ENCODE measurements at regions not wholly inside any gene's neighbourhood (a gene's known extent, or its start where the extent isn't known, plus 50 kb on each side); places are given as distances from the start of the nearest gene placed in this dataset.

DNA sequence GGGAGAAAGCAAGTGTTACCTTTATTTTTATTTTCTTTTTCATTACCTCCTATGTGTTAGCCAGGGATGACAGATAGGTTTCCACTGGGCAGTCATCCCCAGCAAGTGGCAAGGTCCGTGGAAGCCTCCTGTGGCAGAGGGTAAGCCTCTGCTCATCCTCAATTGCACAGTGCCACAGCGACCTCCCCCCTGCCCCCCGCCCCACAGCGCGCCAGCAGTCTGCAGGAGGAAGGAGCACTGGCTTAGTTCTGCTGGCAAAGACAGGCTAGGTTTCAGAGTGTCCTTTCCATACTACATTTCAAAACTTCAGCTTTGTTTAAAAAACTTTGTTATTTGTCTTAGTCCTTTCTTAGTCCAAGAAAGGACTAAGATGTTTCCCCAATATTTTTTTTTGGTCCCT is 194.7 kb downstream of the EXOC5 start:
- CTCF ChIA-PET: no interaction called here
- POLR2A ChIA-PET: no interaction called here
- Mint-ChIP-seq H3K4me1 (peaks cover 3% of the 10 kb centered on the region), H3K4me3 (no peak overlapping the region), H3K27me3 (ENCODE audit: low read depth) (no peaks in the 10 kb centered on the region), H3K9me3 (no peaks in the 10 kb centered on the region), H3K36me3 (no peaks in the 10 kb centered on the region), H3K27ac (no peak overlapping the region)
- ATAC-seq: no peak
- DNase-seq (ENCODE audit: low spot score): no peak
- TF ChIP-seq, protein P1, sequence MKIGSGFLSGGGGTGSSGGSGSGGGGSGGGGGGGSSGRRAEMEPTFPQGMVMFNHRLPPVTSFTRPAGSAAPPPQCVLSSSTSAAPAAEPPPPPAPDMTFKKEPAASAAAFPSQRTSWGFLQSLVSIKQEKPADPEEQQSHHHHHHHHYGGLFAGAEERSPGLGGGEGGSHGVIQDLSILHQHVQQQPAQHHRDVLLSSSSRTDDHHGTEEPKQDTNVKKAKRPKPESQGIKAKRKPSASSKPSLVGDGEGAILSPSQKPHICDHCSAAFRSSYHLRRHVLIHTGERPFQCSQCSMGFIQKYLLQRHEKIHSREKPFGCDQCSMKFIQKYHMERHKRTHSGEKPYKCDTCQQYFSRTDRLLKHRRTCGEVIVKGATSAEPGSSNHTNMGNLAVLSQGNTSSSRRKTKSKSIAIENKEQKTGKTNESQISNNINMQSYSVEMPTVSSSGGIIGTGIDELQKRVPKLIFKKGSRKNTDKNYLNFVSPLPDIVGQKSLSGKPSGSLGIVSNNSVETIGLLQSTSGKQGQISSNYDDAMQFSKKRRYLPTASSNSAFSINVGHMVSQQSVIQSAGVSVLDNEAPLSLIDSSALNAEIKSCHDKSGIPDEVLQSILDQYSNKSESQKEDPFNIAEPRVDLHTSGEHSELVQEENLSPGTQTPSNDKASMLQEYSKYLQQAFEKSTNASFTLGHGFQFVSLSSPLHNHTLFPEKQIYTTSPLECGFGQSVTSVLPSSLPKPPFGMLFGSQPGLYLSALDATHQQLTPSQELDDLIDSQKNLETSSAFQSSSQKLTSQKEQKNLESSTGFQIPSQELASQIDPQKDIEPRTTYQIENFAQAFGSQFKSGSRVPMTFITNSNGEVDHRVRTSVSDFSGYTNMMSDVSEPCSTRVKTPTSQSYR (CRISPR knock-in tag; IDR thresholded peaks at IDR 0.05): no peak
- TF ChIP-seq GRHL2 (CRISPR knock-in tag; IDR thresholded peaks at IDR 0.05; ENCODE audit: insufficient replicate concordance, severe bottlenecking) (no peak), NR1H2 (CRISPR knock-in tag; IDR thresholded peaks at IDR 0.05) (no peak), SOX15 (CRISPR knock-in tag; IDR thresholded peaks at IDR 0.05) (no peak), JAZF1 (CRISPR knock-in tag; IDR thresholded peaks at IDR 0.05) (no peak), ZNF263 (CRISPR knock-in tag; IDR thresholded peaks at IDR 0.05; ENCODE audit: low read depth) (no peak)

DNA sequence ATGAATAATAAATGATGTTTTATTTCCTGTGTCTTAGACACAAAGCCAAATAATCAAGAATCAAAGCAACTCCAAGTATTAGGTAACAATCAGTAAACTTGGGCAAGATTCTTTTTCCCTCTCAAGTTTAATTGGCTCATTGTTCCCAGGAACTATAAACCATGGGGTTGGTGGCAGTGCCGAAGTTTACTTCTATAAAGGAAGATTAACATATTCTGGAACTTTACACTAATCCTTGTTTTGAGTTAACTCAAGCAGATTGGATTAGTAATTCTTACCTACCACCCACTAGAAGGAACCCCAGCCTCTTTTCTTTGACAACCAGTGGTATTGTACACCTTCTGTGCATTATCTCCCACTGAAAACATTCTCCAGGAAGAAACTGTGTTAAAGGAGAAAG is 197.1 kb downstream of the EXOC5 start:
- Mint-ChIP-seq H3K27ac (no peak overlapping the region), H3K9me3 (no peaks in the 10 kb centered on the region), H3K4me1 (peaks cover 14% of the 10 kb centered on the region), H3K4me3 (no peak overlapping the region), H3K36me3 (no peaks in the 10 kb centered on the region), H3K27me3 (ENCODE audit: low read depth) (no peaks in the 10 kb centered on the region)
- ATAC-seq: no peak
- POLR2A ChIA-PET: no interaction called here
- CTCF ChIA-PET: no interaction called here
- TF ChIP-seq, protein P2, sequence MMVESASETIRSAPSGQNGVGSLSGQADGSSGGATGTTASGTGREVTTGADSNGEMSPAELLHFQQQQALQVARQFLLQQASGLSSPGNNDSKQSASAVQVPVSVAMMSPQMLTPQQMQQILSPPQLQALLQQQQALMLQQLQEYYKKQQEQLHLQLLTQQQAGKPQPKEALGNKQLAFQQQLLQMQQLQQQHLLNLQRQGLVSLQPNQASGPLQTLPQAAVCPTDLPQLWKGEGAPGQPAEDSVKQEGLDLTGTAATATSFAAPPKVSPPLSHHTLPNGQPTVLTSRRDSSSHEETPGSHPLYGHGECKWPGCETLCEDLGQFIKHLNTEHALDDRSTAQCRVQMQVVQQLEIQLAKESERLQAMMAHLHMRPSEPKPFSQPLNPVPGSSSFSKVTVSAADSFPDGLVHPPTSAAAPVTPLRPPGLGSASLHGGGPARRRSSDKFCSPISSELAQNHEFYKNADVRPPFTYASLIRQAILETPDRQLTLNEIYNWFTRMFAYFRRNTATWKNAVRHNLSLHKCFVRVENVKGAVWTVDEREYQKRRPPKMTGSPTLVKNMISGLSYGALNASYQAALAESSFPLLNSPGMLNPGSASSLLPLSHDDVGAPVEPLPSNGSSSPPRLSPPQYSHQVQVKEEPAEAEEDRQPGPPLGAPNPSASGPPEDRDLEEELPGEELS (CRISPR knock-in tag; IDR thresholded peaks at IDR 0.05): no peak
- TF ChIP-seq ZNF671 (CRISPR knock-in tag; IDR thresholded peaks at IDR 0.05) (no peak), ATF1 (CRISPR knock-in tag; IDR thresholded peaks at IDR 0.05) (no peak), ZBTB21 (CRISPR knock-in tag; IDR thresholded peaks at IDR 0.05; ENCODE audit: borderline replicate concordance) (no peak), NFYB (CRISPR knock-in tag; conservative IDR thresholded peaks at IDR 0.05; ENCODE audit: low read depth) (no peak), ETV6 (CRISPR knock-in tag; IDR thresholded peaks at IDR 0.05) (no peak)
- TF ChIP-seq, protein P3, sequence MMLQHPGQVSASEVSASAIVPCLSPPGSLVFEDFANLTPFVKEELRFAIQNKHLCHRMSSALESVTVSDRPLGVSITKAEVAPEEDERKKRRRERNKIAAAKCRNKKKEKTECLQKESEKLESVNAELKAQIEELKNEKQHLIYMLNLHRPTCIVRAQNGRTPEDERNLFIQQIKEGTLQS (CRISPR knock-in tag; conservative IDR thresholded peaks at IDR 0.05): no peak
- TF ChIP-seq, protein P4, sequence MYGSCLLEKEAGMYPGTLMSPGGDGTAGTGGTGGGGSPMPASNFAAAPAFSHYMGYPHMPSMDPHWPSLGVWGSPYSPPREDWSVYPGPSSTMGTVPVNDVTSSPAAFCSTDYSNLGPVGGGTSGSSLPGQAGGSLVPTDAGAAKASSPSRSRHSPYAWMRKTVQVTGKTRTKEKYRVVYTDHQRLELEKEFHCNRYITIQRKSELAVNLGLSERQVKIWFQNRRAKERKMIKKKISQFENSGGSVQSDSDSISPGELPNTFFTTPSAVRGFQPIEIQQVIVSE (CRISPR knock-in tag; IDR thresholded peaks at IDR 0.05; ENCODE audit: borderline replicate concordance): no peak
- TF ChIP-seq, protein P5, sequence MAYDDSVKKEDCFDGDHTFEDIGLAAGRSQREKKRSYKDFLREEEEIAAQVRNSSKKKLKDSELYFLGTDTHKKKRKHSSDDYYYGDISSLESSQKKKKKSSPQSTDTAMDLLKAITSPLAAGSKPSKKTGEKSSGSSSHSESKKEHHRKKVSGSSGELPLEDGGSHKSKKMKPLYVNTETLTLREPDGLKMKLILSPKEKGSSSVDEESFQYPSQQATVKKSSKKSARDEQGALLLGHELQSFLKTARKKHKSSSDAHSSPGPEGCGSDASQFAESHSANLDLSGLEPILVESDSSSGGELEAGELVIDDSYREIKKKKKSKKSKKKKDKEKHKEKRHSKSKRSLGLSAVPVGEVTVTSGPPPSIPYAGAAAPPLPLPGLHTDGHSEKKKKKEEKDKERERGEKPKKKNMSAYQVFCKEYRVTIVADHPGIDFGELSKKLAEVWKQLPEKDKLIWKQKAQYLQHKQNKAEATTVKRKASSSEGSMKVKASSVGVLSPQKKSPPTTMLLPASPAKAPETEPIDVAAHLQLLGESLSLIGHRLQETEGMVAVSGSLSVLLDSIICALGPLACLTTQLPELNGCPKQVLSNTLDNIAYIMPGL (CRISPR knock-in tag; IDR thresholded peaks at IDR 0.05): no peak
- TF ChIP-seq, protein P6, sequence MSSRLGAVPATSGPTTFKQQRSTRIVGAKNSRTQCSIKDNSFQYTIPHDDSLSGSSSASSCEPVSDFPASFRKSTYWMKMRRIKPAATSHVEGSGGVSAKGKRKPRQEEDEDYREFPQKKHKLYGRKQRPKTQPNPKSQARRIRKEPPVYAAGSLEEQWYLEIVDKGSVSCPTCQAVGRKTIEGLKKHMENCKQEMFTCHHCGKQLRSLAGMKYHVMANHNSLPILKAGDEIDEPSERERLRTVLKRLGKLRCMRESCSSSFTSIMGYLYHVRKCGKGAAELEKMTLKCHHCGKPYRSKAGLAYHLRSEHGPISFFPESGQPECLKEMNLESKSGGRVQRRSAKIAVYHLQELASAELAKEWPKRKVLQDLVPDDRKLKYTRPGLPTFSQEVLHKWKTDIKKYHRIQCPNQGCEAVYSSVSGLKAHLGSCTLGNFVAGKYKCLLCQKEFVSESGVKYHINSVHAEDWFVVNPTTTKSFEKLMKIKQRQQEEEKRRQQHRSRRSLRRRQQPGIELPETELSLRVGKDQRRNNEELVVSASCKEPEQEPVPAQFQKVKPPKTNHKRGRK (CRISPR knock-in tag; IDR thresholded peaks at IDR 0.05; ENCODE audit: borderline replicate concordance): no peak
- DNase-seq (ENCODE audit: low spot score): no peak

Data from WTC11 (cell line).